NT2/D1 (cell line): ENCODE measurements at regions not wholly inside any gene's neighbourhood (a gene's known extent, or its start where the extent isn't known, plus 50 kb on each side); places are given as distances from the start of the nearest gene placed in this dataset.

Source experiments
- DNase-seq: peaks from one replicate; pipeline ENCODE4 v3.0.0-alpha.2; 2011; ENCODE audit warnings: low read depth, low spot score
- H3K27me3 ChIP-seq: 2 replicates; pipeline ENCODE4 v1.6.0; 2011; ENCODE audit warnings: mild to moderate bottlenecking; ENCODE audit not compliant: insufficient read length, insufficient read depth
- H3K36me3 ChIP-seq: 2 replicates; pipeline ENCODE4 v1.6.1; 2011; ENCODE audit warnings: mild to moderate bottlenecking, low read length, mixed read lengths; ENCODE audit not compliant: insufficient read depth, insufficient read length
- H3K4me1 ChIP-seq: 2 replicates; pipeline ENCODE4 v1.5.1; 2011; ENCODE audit not compliant: insufficient read depth, insufficient read length
- H3K4me3 ChIP-seq: 2 replicates; pipeline ENCODE4 v1.5.1; 2011; ENCODE audit warnings: low read depth; ENCODE audit not compliant: insufficient read length
- H3K9ac ChIP-seq: 2 replicates; pipeline ENCODE4 v1.6.0; 2011; ENCODE audit warnings: low read depth; ENCODE audit not compliant: insufficient read length
- H3K9me3 ChIP-seq: 2 replicates; pipeline ENCODE4 v1.5.1; 2011; ENCODE audit warnings: mild to moderate bottlenecking, low read length; ENCODE audit not compliant: insufficient read depth
- SUZ12 ChIP-seq: IDR thresholded peaks from 2 replicates; pipeline ENCODE4 v1.6.1; 2011; ENCODE audit not compliant: insufficient read length, insufficient read depth; ENCODE audit errors: extremely low read depth
- YY1 ChIP-seq: IDR thresholded peaks from 2 replicates; pipeline ENCODE4 v1.6.1; 2011; ENCODE audit not compliant: insufficient read length, insufficient read depth
- ZNF274 ChIP-seq: IDR thresholded peaks from 2 replicates; pipeline ENCODE4 v1.6.1; 2011; ENCODE audit warnings: mild to moderate bottlenecking, low read depth, low read length

DNA sequence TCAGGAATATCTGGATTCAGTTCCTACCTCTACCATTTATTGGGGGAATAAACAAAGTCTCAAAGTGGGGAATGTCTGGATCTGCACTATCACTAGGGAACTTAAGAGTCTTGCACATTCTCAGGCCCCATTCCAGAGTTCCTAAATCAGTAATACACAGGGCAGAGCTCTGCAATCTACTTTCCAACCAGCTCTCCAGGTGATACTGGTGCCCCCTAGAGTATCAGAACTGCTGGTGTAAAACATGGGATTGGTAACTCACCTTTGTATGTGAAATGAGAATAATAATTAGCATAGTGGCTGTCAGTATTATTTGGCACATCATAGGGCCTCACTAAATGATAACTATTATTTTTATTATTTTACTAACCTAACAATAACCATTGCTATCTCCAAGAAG lies 278.8 kb upstream of the IMPG1 start:
- no peak for DNase-seq
- TF ChIP-seq YY1 (no peak), SUZ12 (no peak), ZNF274 (no peak)

GRCh38 chr6:76347539-76347938 lies 275.1 kb upstream of the IMPG1 start:
- no peak for DNase-seq

More for the DNA sequence above, 278.8 kb upstream of the IMPG1 start:
- Histone ChIP-seq H3K36me3 (no peaks in the 10 kb centered on the region), H3K27me3 (no peaks in the 10 kb centered on the region), H3K9ac (no peak overlapping the region), H3K4me3 (no peak overlapping the region), H3K4me1 (no peaks in the 10 kb centered on the region), H3K9me3 (no peaks in the 10 kb centered on the region)

DNA sequence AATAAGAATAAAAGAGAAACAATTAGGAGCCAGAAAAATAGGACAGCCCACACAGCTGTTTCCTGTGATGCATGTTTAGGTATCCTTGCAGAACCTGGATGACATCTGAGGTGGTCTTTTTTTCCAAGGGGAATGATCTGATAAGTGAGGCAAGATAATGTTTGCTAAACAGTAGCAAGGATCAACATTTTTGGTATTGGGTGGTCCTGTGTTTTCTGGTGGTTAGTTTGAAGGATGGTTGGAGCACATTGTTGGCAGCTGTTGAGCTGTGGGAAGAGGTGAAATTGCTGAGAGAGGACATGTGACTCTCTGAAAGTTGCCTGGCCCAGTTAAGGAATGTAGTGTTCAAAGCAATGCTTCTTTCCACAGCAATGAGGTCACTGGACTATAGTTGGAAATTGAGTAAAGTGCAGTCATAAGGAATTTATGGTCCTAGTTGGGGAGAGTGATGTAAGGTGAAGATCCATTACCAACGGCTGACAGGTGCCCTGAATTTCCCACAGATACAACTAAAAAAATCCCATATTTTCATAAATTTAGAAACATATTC lies 270.2 kb upstream of the IMPG1 start:
- H3K9me3 ChIP-seq = no peaks in the 10 kb centered on the region
- H3K9ac ChIP-seq = no peak overlapping the region
- no peaks in the 10 kb centered on the region for H3K27me3 ChIP-seq
- no peak for DNase-seq
- H3K36me3 ChIP-seq = no peaks in the 10 kb centered on the region
- H3K4me3 ChIP-seq = no peak overlapping the region
- H3K4me1 ChIP-seq = no peaks in the 10 kb centered on the region
- TF ChIP-seq YY1 = no peak
- no peak for TF ChIP-seq ZNF274
- TF ChIP-seq SUZ12 = no peak

More at GRCh38 chr6:76347539-76347938, 275.1 kb upstream of the IMPG1 start:
- no peaks in the 10 kb centered on the region for H3K27me3 ChIP-seq
- H3K9ac ChIP-seq = no peak overlapping the region
- no peaks in the 10 kb centered on the region for H3K9me3 ChIP-seq
- H3K36me3 ChIP-seq = no peaks in the 10 kb centered on the region
- no peaks in the 10 kb centered on the region for H3K4me1 ChIP-seq
- TF ChIP-seq SUZ12 (no peak), YY1 (no peak), ZNF274 (no peak)
- no peak overlapping the region for H3K4me3 ChIP-seq

DNA sequence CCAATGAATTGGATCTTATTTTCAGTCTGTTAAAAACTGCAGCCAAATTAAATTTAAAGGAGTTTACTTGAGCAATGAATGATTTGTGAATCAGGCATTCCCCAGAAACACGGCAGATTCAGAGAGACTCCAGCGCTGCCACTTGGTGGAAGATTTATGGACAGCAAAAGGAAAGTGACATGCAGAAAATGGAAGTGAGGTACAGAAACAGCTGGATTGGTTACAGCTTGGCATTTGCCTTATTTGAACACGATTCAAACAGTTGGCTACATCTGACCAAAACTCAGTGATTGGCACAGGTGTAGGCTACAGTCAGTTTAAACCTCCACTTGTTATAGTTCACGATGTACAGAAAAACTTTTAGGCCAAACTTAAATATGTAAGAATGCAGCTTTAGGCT lies 257.6 kb upstream of the IMPG1 start:
- DNase-seq = no peak
- Histone ChIP-seq H3K9me3 (no peaks in the 10 kb centered on the region), H3K9ac (no peak overlapping the region), H3K4me1 (no peaks in the 10 kb centered on the region), H3K4me3 (no peak overlapping the region), H3K27me3 (no peaks in the 10 kb centered on the region), H3K36me3 (no peaks in the 10 kb centered on the region)
- TF ChIP-seq ZNF274 = no peak
- no peak for TF ChIP-seq YY1
- no peak for TF ChIP-seq SUZ12

- DNase-seq = no peak
- no peak overlapping the region for H3K4me3 ChIP-seq
- H3K9me3 ChIP-seq = no peaks in the 10 kb centered on the region
- no peaks in the 10 kb centered on the region for H3K36me3 ChIP-seq
- no peaks in the 10 kb centered on the region for H3K4me1 ChIP-seq
- no peak overlapping the region for H3K9ac ChIP-seq
- no peaks in the 10 kb centered on the region for H3K27me3 ChIP-seq
- TF ChIP-seq ZNF274 (no peak), SUZ12 (no peak), YY1 (no peak)
Observed at GRCh38 chr6:76326871-76327270, 254.4 kb upstream of the IMPG1 start.
